ENCODE measurements at regions not wholly inside any gene's neighbourhood (a gene's known extent, or its start where the extent isn't known, plus 50 kb on each side); places are given as distances from the start of the nearest gene placed in this dataset.
A peak's percentile ranks its signal among the peaks of the same experiment; 100 is the strongest.
"Not testable (repeated sequence)": the region's sequence is repeated elsewhere in the genome, so short reads cannot be mapped to it uniquely, and the experiment has no call there.

- not testable (repeated sequence) for DNase-seq
Observed at GRCh38 chr3:74830845-74831244, 216.4 kb upstream of the CNTN3 start.

DNA sequence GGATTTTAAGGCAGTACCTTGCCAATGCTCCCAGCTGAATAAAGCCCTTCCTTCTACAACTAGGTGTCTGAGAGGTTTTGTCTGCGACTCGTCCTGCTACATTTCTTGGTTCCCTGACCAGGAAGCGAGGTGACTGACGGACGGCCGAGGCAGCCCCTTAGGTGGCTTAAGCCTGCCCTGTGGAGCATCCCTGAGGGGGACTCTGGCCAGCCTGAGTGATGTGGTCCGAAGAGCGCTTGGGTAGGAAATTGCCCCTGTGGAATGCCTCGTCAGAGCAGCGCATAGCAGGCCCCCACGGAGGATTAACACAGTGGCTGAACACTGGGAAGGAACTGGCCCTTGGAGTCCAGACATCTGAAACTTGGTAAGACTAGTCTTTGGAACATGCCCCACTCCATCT, 210.9 kb upstream of the CNTN3 start:
- DNase-seq: not testable (repeated sequence)

DNA sequence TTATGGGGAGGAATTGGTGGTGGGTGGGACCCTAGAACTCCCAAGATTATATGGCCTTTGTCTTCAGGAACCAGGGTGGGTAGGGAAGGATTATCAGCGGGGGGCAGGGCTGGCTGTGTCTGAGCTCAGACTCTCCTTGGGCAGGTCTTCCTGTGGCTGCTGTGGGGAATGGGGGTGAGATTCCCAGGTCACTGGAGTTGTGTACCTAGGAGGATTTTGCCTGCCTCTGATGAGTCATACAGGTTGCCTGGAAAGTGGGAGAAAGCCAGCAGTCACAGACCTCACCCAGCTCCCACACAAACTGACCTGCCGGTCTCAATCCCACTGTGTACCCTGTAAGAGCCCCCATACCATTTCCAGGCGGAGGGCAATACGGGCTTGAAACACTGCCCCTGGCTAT, 209.9 kb upstream of the CNTN3 start:
- DNase-seq: no peak

GRCh38 chr3:74814181-74814580, 199.7 kb upstream of the CNTN3 start:
- no peak for DNase-seq

- no peak for DNase-seq
Observed at GRCh38 chr3:74812756-74813155, 198.3 kb upstream of the CNTN3 start.

DNA sequence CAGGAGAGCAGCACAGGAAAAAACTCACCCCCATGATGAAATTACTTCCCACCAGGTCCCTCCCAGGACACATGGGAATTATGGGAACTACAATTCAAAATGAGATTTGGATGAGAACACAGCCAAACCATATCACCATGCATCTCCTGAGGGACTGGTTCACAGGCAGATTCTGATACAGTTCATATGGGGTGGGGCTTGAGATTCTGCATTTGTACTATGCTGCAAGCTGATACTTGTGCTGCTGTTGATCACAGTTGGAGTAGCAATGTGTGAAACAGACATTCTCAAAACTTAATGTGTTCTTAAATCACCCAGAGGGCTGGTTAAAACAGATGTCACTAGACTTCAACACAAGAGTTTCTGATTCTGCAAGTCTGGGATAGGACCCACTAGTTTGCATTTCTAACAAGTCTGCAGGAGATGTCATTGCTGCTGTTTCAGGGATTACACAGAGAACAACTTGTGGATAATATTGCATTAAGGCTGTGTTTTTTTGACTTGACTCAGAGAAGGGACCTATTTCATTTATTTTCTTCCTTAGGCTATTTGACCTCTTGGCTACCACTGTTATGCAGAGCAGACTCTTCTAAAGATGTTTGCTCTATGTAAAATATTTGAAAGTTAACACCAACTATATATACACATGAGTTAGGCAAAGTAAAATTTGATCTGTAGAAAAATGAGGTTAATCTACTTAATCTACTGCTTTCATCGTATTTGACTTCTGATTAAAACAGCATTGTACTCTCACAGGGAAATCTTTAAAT, 194.2 kb upstream of the CNTN3 start:
- peak; percentile 11 for DNase-seq

DNA sequence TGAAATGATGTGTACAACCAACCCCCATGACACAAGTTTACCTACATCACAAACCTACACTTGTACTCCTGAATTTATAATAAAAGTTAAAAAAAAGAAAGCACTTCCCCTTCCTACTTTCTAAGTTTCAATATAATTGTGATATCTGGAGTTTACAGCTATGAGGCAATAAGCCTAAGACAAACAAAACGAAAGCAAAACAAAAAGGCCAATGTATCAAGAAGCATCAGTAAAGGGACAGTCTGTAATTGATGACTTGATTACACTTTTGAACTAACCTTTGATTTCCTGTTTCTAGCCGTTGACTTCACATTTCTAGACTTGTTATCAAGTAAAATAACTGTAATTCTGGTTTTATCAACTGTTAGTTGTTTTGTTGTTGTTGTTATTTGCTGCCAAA, 187.5 kb upstream of the CNTN3 start:
- no peak for DNase-seq

DNA sequence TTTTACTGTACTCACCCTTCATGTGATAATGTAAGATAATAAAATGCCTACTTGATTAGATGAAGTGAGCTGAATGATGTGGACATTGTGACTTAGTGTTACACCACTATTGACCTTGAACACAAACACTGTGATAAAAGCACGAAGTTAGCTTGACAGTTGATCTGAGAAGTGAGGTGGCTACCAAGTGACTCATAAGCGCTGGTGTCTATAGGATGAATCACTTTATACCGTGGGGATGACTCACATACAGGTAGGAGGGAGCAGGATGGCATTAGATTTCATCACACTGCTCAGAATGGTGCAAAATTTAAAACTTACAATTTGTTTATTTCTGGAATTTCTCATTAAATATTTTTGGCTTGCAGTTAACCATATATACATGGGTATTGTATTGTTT, 174.7 kb upstream of the CNTN3 start:
- DNase-seq: no peak

- DNase-seq: peak; percentile 21
Observed at GRCh38 chr3:74787011-74787410, 172.6 kb upstream of the CNTN3 start.

- no peak for DNase-seq
Observed at GRCh38 chr3:74771401-74771800, 156.9 kb upstream of the CNTN3 start.

DNA sequence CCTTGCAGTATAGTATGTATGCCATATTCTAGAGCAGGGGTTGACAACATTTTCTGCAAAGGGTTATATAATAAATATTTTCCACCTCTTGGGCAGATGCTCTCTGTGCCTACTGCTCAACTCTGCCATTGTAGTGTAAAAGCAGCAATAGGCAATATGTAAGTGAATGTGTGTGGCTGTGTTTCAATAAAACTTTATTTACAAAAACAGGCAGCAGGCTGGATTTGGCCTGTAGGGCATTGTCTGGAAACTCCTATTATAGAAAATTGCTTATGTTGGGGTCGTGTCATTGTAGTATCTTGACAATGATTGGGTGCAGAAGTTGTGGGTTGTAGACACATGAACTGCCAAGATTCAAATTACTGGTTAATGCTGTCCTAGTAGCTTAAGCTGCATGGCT, 153.6 kb upstream of the CNTN3 start:
- no peak for DNase-seq

- no peak for DNase-seq
Observed at GRCh38 chr3:74766405-74766804, 151.9 kb upstream of the CNTN3 start.

DNA sequence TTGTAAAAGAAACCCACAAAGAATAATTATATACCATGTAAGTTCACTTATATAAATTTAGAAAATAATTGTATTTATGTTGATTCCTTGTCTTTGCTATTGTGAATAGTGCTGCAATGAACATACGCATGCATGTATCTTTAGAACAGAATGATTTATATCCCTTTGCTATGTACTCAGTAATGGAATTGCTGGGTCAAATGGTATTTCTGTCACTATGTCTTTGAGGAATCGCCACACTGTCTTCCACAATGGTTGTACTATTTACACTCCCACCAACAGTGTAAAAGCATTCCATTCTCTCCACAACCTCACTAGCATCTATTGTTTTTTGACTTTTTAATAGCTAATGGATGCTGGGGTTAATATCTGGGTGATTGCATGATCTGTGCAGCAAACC, 149.4 kb upstream of the CNTN3 start:
- DNase-seq: no peak

- DNase-seq: no peak
Observed at GRCh38 chr3:74756674-74757073, 142.2 kb upstream of the CNTN3 start.

GRCh38 chr3:74752290-74752689, 137.8 kb upstream of the CNTN3 start:
- DNase-seq: no peak

- no peak for DNase-seq
Observed at GRCh38 chr3:74751775-74752174, 137.3 kb upstream of the CNTN3 start.

GRCh38 chr3:74750901-74751300, 136.4 kb upstream of the CNTN3 start:
- DNase-seq: no peak

DNA sequence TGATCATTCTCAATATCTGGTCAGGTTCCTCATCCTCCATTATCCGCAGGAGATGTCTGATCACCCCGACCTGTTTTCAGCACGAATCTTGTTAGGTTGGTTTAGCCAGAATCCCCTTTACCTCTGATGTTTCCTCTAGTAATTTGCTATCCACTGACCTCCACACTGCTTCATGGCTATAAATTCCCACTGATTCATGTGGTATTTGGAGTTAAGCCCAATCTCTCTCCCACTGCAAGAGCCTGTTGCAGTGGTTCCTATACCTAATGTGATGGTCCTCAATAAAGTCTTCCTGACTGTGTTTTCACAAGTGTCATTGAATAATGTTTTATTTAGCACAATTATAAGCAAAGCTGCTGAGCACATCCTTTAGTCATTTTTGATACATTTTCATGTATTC, 124.8 kb upstream of the CNTN3 start:
- no peak for DNase-seq

GRCh38 chr3:74722211-74722610, 107.8 kb upstream of the CNTN3 start:
- DNase-seq: peak; percentile 3

GRCh38 chr3:74713977-74714376, 99.5 kb upstream of the CNTN3 start:
- DNase-seq: no peak

DNA sequence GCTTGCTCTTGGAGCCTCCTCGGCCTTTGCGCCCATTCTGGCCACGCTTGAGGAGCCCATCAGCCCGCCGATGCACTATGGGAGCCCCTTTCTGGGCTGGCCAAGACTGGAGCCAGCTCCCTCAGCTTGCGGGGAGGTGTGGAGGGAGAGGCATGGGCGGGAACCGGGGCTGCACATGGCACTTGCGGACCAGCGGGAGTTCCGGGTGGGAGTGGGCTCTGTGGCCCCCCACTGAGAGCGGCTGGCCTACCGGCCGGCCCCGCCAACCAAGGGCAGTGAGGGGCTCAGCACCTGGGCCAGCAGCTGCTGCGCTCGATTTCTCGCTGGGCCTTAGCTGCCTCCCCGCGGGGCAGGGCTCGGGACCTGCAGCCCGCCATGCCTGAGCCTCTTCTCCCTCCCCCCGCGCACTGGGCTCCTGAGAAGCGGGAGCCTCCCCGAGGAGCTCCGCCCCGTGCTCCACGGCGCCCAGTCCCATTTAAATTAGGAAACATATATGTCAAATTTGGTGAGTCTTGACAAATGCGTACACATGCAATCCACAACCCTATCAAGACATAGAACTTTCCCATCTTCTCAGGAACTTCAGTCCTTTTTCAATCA, 97.6 kb upstream of the CNTN3 start:
- no peak for DNase-seq

DNA sequence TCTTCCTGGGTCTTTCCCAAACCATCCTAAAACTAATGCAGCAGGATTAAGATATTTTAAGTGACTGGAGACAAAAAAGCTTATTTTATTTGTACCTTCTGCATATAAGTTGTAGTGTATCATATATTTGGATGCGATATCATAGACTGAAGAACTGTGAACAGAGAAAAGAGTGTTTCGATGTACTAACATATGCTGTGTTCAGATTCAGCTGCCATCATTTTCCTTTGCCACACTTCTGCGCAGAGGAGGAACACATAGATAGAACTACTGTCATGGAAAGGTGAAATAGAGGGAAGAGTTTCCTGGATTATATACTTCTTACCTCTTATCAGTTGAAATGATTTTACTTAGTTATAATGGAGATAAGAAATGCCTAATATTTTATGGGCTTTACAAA, 95.5 kb upstream of the CNTN3 start:
- no peak for DNase-seq

GRCh38 chr3:74693696-74694393, 79.4 kb upstream of the CNTN3 start:
- DNase-seq: no peak

DNA sequence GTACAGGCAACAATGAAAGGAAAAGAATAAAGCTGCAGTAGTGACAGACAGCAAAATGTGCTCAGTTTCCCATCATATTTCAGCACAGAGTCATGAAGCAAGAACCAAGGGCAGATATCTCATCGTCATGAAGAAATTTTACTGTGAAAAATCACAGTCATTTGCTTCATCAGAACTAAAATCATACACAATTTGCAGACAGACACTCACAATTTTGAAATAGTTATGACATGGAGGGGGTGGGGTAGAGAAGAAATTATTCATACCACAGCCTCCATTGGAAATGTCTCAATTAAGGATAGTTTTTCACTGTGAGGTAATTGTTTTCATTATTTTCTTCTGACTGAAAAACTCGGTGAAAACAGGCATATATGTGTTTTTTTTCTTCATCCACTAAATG, 78.8 kb upstream of the CNTN3 start:
- no peak for DNase-seq

Data from tongue (tissue), 1 donor.